B cell (primary cell): ENCODE measurements at regions not wholly inside any gene's neighbourhood (a gene's known extent, or its start where the extent isn't known, plus 50 kb on each side); places are given as distances from the start of the nearest gene placed in this dataset.

Source experiments
- ATAC-seq: fragments of 200-7000 bp; cut with Tn5 transposase; one replicate; pipeline ENCODE4 v1.10.0; 2021; ENCODE audit warnings: low read depth, mild to moderate bottlenecking, moderate number of reproducible peaks, moderate library complexity
- CTCF ChIA-PET: fragments of 350-600 bp; sonication (Branson Sonifier 250); formaldehyde crosslinking; loops from one replicate; lab custom pipeline; 2021; ENCODE audit warnings: antibody characterized with exemption, inconsistent platforms; lab: Charles Lee
- POLR2A ChIA-PET: fragments of 350-600 bp; sonication (Branson Sonifier 250); formaldehyde crosslinking; loops from one replicate; lab custom pipeline; 2021; ENCODE audit warnings: antibody characterized with exemption; lab: Charles Lee
- DNase-seq: peaks from one replicate; pipeline ENCODE4 v3.0.0; 2013
- H2AFZ ChIP-seq: 2 replicates; pipeline ENCODE4 v1.6.1; 2012; ENCODE audit warnings: mild to moderate bottlenecking, low read depth, low read length; ENCODE audit not compliant: insufficient read depth, poor library complexity, severe bottlenecking
- H3K27ac ChIP-seq, 2 donors: 1 replicate in 1 of 2; 2 replicates in 1 of 2; pipeline ENCODE4 v1.5.1; 2012 to 2013; ENCODE audit warnings: low read length in 2 of 2, mild to moderate bottlenecking in 2 of 2, moderate library complexity in 1 of 2
- H3K27me3 ChIP-seq, 4 experiments: fragments of 200-600 bp in 1 of 4; sonication (generic) in 1 of 4; replicated peaks in 1 of 4; 1 replicate in 2 of 4; 2 replicates in 2 of 4; pipeline versions ENCODE4 v1.6.1 to v1.7.0; 2013 to 2016; ENCODE audit warnings: low read length in 3 of 4, mild to moderate bottlenecking in 2 of 4, mixed read lengths in 1 of 4, moderate library complexity in 1 of 4; ENCODE audit not compliant: insufficient read depth in 4 of 4, control insufficient read depth in 3 of 4; ENCODE audit errors: control extremely low read depth in 1 of 4
- H3K36me3 ChIP-seq, 2 experiments: replicated peaks in 1 of 2; 1 replicate in 1 of 2; 2 replicates in 1 of 2; pipeline versions ENCODE4 v1.6.1 to v1.7.1; 2013; ENCODE audit warnings: low read length in 1 of 2; ENCODE audit not compliant: insufficient read depth in 2 of 2, control insufficient read depth in 1 of 2; ENCODE audit errors: control extremely low read depth in 1 of 2, extremely low read depth in 1 of 2
- H3K4me1 ChIP-seq, 2 donors: fragments of 200-600 bp in 1 of 2; sonication (generic) in 1 of 2; 1 replicate in 1 of 2; 2 replicates in 1 of 2; pipeline versions ENCODE4 v1.5.1 to v1.6.1; 2013 to 2017; ENCODE audit warnings: low read length in 2 of 2; ENCODE audit not compliant: control insufficient read depth in 2 of 2, insufficient read depth in 2 of 2
- H3K4me2 ChIP-seq: replicated peaks from 2 replicates; pipeline ENCODE3; 2012; ENCODE audit warnings: mild to moderate bottlenecking, low read depth, low read length; ENCODE audit not compliant: poor library complexity, severe bottlenecking
- H3K4me3 ChIP-seq, 5 experiments: fragments of 200-600 bp in 1 of 5; sonication (generic) in 1 of 5; 1 replicate in 3 of 5; 2 replicates in 2 of 5; pipeline versions ENCODE4 v1.5.1 to v1.7.0; 2011 to 2016; ENCODE audit warnings: low read length in 4 of 5, mild to moderate bottlenecking in 4 of 5, low read depth in 2 of 5, control low read depth in 1 of 5, moderate library complexity in 1 of 5; ENCODE audit not compliant: insufficient read depth in 1 of 5; ENCODE audit errors: control extremely low read depth in 1 of 5, extremely low read depth in 1 of 5
- H3K79me2 ChIP-seq: fragments of 200-600 bp; sonication (generic); one replicate; pipeline ENCODE4 v1.6.0; 2016; ENCODE audit warnings: low read length; ENCODE audit not compliant: control insufficient read depth, insufficient read depth
- H3K9ac ChIP-seq: fragments of 200-600 bp; sonication (generic); 2 replicates; pipeline ENCODE4 v1.6.1; 2017; ENCODE audit warnings: mild to moderate bottlenecking, low read length, moderate library complexity
- H3K9me3 ChIP-seq, 3 donors: one replicate each; pipeline versions ENCODE4 v1.6.1 to v1.7.1; 2013; ENCODE audit warnings: low read length in 2 of 3; ENCODE audit not compliant: control insufficient read depth in 2 of 3, insufficient read depth in 1 of 3; ENCODE audit errors: control extremely low read depth in 1 of 3
- H4K20me1 ChIP-seq: 2 replicates; pipeline ENCODE4 v1.6.0; 2012; ENCODE audit warnings: mild to moderate bottlenecking, low read length; ENCODE audit not compliant: insufficient read depth, control insufficient read depth, poor library complexity, severe bottlenecking
- H3K27ac Mint-ChIP-seq: one replicate; pipeline ENCODE4 v1.8.0; 2021; ENCODE audit warnings: mixed read lengths
- H3K27me3 Mint-ChIP-seq: one replicate; pipeline ENCODE4 v1.8.0; 2021; ENCODE audit warnings: mixed read lengths
- H3K4me1 Mint-ChIP-seq: one replicate; pipeline ENCODE4 v1.8.0; 2021; ENCODE audit warnings: mixed read lengths
- H3K4me3 Mint-ChIP-seq: one replicate; pipeline ENCODE4 v1.8.0; 2021; ENCODE audit warnings: mixed read lengths
- H3K9me3 Mint-ChIP-seq: one replicate; pipeline ENCODE4 v1.8.0; 2022; ENCODE audit warnings: mixed read lengths; ENCODE audit not compliant: insufficient read depth
- EZH2 ChIP-seq: IDR thresholded peaks from 2 replicates; pipeline ENCODE4 v1.6.1; 2012; ENCODE audit warnings: borderline replicate concordance, low read depth, mild to moderate bottlenecking, moderate library complexity, low read length; ENCODE audit not compliant: insufficient read depth, poor library complexity, severe bottlenecking
- WGBS: methylation state at CpG from one replicate; pipeline ENCODE4 v1.1.5; 2013; ENCODE audit warnings: missing lambda C conversion rate; ENCODE audit not compliant: insufficient coverage; 5-methylcytosine and 5-hydroxymethylcytosine counted together
- intact Hi-C: fragments of 100-400 bp; cut with micrococcal nuclease; formaldehyde crosslinking; loops from one replicate; pipeline ENCODE4 v1.10.0; 2022
- TF ChIP-seq, protein P1 (sequence below): fragments of 200-600 bp; IDR thresholded peaks from one replicate; pipeline ENCODE4 v1.8.0; 2022; ENCODE audit warnings: antibody characterized with exemption, mild to moderate bottlenecking

DNA sequence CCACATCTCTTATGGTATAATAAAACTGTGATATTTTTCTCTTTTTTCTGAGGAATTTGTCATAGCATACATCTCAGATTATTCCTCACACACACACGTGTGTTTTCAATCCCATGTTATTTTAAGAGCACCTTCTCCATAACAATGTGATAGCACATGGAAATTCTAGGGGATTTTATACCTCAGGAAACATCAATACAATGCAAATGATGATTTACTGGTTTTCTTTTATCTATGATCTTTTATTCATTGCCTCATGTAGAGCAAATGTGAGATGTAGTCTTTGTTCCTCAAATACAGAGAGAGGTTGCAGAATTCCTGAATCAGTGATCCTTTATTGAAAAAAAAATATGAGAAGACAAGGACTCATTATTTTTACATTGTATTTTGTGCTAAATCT, 128.3 kb upstream of the ROBO1 start:
- DNase-seq = no peak
- H3K79me2 ChIP-seq = no peaks in the 10 kb centered on the region

DNA sequence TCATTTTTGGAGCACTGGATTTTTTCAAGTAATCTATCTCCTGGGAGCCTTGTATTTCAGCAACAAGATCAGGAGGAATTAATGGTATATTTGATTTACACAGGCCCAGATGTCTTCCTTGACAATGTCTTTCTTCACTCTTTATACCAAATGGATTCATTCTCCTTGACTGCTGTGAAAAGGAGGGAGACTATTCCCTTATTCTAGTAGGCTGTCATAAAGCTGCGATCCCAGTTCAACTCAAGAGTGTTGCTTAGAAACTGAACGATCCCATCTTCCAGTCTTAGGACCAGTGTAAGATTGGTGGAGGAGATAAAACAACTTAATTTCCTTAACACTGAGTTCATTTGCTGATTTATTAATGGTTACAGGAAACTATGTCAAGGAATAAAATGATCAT, 119.4 kb upstream of the ROBO1 start:
- H3K4me3 ChIP-seq = no peak overlapping the region
- no peak overlapping the region for H3K4me3 Mint-ChIP-seq
- POLR2A ChIA-PET = no interaction called here
- no peak overlapping the region for H3K4me2 ChIP-seq
- no peaks in the 10 kb centered on the region for H3K4me1 Mint-ChIP-seq
- H3K9ac ChIP-seq = no peak overlapping the region
- ATAC-seq (no peak), DNase-seq (no peak)
- TF ChIP-seq EZH2 = no peak
- TF ChIP-seq, protein P1, sequence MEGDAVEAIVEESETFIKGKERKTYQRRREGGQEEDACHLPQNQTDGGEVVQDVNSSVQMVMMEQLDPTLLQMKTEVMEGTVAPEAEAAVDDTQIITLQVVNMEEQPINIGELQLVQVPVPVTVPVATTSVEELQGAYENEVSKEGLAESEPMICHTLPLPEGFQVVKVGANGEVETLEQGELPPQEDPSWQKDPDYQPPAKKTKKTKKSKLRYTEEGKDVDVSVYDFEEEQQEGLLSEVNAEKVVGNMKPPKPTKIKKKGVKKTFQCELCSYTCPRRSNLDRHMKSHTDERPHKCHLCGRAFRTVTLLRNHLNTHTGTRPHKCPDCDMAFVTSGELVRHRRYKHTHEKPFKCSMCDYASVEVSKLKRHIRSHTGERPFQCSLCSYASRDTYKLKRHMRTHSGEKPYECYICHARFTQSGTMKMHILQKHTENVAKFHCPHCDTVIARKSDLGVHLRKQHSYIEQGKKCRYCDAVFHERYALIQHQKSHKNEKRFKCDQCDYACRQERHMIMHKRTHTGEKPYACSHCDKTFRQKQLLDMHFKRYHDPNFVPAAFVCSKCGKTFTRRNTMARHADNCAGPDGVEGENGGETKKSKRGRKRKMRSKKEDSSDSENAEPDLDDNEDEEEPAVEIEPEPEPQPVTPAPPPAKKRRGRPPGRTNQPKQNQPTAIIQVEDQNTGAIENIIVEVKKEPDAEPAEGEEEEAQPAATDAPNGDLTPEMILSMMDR = no peak
- no peaks in the 10 kb centered on the region for H3K79me2 ChIP-seq
- no peaks in the 10 kb centered on the region for H3K27me3 Mint-ChIP-seq
- no peaks in the 10 kb centered on the region for H3K4me1 ChIP-seq
- CTCF ChIA-PET = no interaction called here
- no CpG with 5 or more reads among the region's 2 CpGs for WGBS
- H3K36me3 ChIP-seq = no peaks in the 10 kb centered on the region
- H3K9me3 ChIP-seq = peaks cover 0 to 4% (median 0%) of the 10 kb centered on the region in 3 donors
- no peak overlapping the region for H2AFZ ChIP-seq
- no peaks in the 10 kb centered on the region for H3K9me3 Mint-ChIP-seq
- no peak overlapping the region for H3K27ac ChIP-seq
- no peaks in the 10 kb centered on the region for H3K27me3 ChIP-seq
- intact Hi-C loops = no loop called here
- H3K27ac Mint-ChIP-seq = no peak overlapping the region
- H4K20me1 ChIP-seq = no peaks in the 10 kb centered on the region

More for the DNA sequence above, 128.3 kb upstream of the ROBO1 start:
- intact Hi-C loops = no loop called here
- H3K9me3 Mint-ChIP-seq = peaks cover 2% of the 10 kb centered on the region
- H3K27me3 ChIP-seq = no peaks in the 10 kb centered on the region
- H3K27me3 Mint-ChIP-seq = no peaks in the 10 kb centered on the region
- no peak for ATAC-seq
- WGBS = no CpG with 5 or more reads among the region's 1 CpG
- no peak overlapping the region for H3K9ac ChIP-seq
- H3K4me3 ChIP-seq = no peak overlapping the region
- H3K4me1 ChIP-seq = no peaks in the 10 kb centered on the region
- no peaks in the 10 kb centered on the region for H3K4me1 Mint-ChIP-seq
- ChIA-PET CTCF (no interaction called here), POLR2A (no interaction called here)
- H2AFZ ChIP-seq = no peak overlapping the region
- no peaks in the 10 kb centered on the region for H3K36me3 ChIP-seq
- no peak overlapping the region for H3K4me2 ChIP-seq
- no peak overlapping the region for H3K27ac ChIP-seq
- H3K9me3 ChIP-seq = no peaks in the 10 kb centered on the region
- no peaks in the 10 kb centered on the region for H4K20me1 ChIP-seq
- TF ChIP-seq, protein P1 = no peak
- no peak for TF ChIP-seq EZH2
- no peak overlapping the region for H3K27ac Mint-ChIP-seq
- no peak overlapping the region for H3K4me3 Mint-ChIP-seq
